Heart left ventricle (tissue), 16 donors: ENCODE measurements at regions not wholly inside any gene's neighbourhood (a gene's known extent, or its start where the extent isn't known, plus 50 kb on each side); places are given as distances from the start of the nearest gene placed in this dataset.

Experiments
- ATAC-seq, 4 donors: fragments of 200-7000 bp; cut with Tn5 transposase; one replicate each; pipeline ENCODE4 v1.9.1; 2020 to 2022; ENCODE audit warnings: moderate library complexity in 4 of 4, mild to moderate bottlenecking in 3 of 4, moderate number of reproducible peaks in 1 of 4
- DNase-seq, 5 donors: peaks; one replicate each; pipeline ENCODE4 v3.0.0-alpha.2; 2020
- H3K27ac ChIP-seq, 12 donors: fragments of 200-600 bp; sonication (generic) in 4 of 12; one replicate each; pipeline versions ENCODE4 v1.5.0 to v1.8.0; 2016 to 2022; ENCODE audit warnings: mild to moderate bottlenecking in 2 of 12
- H3K27me3 ChIP-seq, 9 donors: fragments of 200-600 bp; sonication (generic) in 2 of 9; one replicate each; pipeline versions ENCODE4 v1.5.1 to v1.8.0; 2016 to 2022; ENCODE audit warnings: mild to moderate bottlenecking in 3 of 9
- H3K36me3 ChIP-seq, 9 donors: fragments of 200-600 bp; sonication (generic) in 2 of 9; one replicate each; pipeline versions ENCODE4 v1.5.0 to v1.8.0; 2018 to 2022; ENCODE audit warnings: mild to moderate bottlenecking in 2 of 9
- H3K4me1 ChIP-seq, 12 donors: fragments of 200-600 bp; sonication (generic) in 4 of 12; one replicate each; pipeline versions ENCODE4 v1.5.0 to v1.8.0; 2016 to 2022; ENCODE audit warnings: mild to moderate bottlenecking in 3 of 12
- H3K4me3 ChIP-seq, 12 donors: fragments of 200-600 bp; sonication (generic) in 4 of 12; one replicate each; pipeline versions ENCODE4 v1.5.0 to v1.8.0; 2017 to 2022; ENCODE audit warnings: mild to moderate bottlenecking in 9 of 12, moderate library complexity in 4 of 12
- H3K9me3 ChIP-seq, 12 donors: fragments of 200-600 bp; sonication (generic) in 4 of 12; one replicate each; pipeline versions ENCODE4 v1.5.0 to v1.8.0; 2016 to 2022; ENCODE audit warnings: mild to moderate bottlenecking in 1 of 12
- POLR2A ChIP-seq, 2 donors: fragments of 450-650 bp; IDR thresholded peaks; one replicate each; pipeline ENCODE4 v1.6.1; 2017; ENCODE audit warnings: antibody characterized with exemption in 2 of 2, mild to moderate bottlenecking in 2 of 2, moderate library complexity in 2 of 2
- WGBS, 4 donors: extraction: QIAGEN DNeasy Blood & Tissue Kit in 2 of 4; methylation state at CpG; one replicate each; pipeline versions ENCODE4 v1.1.5 to v1.1.7; 2013 to 2018; 5-methylcytosine and 5-hydroxymethylcytosine counted together
- intact Hi-C, 10 donors: fragments of 100-400 bp; cut with DNase I; formaldehyde crosslinking; loops; one replicate each; pipeline versions ENCODE4 v1.11.1 to v1.14.2; 2022
- TF ChIP-seq, protein P1 (sequence below), 12 donors: fragments of 200-600 bp; sonication (generic) in 4 of 12; IDR thresholded peaks; one replicate each; pipeline versions ENCODE4 v1.5.0 to v1.8.0; 2018 to 2022; ENCODE audit warnings: antibody characterized with exemption in 12 of 12, mild to moderate bottlenecking in 5 of 12
- donor health status: ischemic (EF 13 %, LVEDD 7.1; RV severe dilation, severe dysfunction).
- donor health status: healthy with polysubstance abuse.
- donor health status: DM: no; HTN: yes; CAD: no.
- donor health status: DM: no; HTN: no; CAD: no.
- donor health status: ischemic (EF 25% LVEDD 6.9; RV normal size, moderate dysfunction).
- donor health status: ischemic (EF 25% LVEDD 5.7; RV mildly dilated, moderate dysfunction).
- donor health status: healthy.
- donor health status: DM: yes; HTN: yes; CAD: no.
- donor health status: ischemic (EF 35%, LVEDD 5.7; RV mildly dilated, moderate dysfunction).
- donor health status: nonischemic (EF 11% LVEDD 7.7; RV severe dilation, severe dysfunction).
- donor health status: DM: yes; HTN: yes; CAD: no.
- donor health status: PGD.
- donor health status: ischemic (EF 29% LVEDD 5.4; RV normal size, mild dysfunction).
- donor health status: nonischemic (EF 23%, LVEDD 6.1; RV moderate dilation, normal function).

DNA sequence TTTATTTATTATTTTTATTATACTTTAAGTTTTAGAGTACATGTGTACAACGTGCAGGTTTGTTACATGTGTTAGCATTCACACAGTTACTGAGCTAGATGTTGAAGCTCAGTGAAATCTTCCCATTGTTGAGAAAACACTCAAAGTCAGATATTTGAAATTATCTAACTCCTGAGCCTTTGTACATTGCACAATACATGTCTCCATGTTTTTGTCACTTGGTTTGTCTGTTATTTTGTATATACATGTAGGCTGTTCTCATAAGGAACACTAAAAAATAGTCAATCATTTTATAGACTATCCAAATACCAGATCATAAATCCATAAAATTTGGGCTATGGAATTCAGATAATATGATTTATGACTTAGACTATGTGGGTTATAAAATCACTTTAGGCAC, 1126.5 kb downstream of the NSUN3 start:
- WGBS, 4 donors = 76 to 83% (median 82%) methylated on average over 1 of the region's 1 CpG
- no peaks in the 10 kb centered on the region for H3K27me3 ChIP-seq
- ATAC-seq (no peak), DNase-seq (no peak)
- intact Hi-C loops = no loop called here
- H3K9me3 ChIP-seq = peaks cover 0 to 5% (median 0%) of the 10 kb centered on the region in 12 donors
- TF ChIP-seq POLR2A (IDR thresholded peaks at IDR 0.05) = no peak
- TF ChIP-seq, protein P1, sequence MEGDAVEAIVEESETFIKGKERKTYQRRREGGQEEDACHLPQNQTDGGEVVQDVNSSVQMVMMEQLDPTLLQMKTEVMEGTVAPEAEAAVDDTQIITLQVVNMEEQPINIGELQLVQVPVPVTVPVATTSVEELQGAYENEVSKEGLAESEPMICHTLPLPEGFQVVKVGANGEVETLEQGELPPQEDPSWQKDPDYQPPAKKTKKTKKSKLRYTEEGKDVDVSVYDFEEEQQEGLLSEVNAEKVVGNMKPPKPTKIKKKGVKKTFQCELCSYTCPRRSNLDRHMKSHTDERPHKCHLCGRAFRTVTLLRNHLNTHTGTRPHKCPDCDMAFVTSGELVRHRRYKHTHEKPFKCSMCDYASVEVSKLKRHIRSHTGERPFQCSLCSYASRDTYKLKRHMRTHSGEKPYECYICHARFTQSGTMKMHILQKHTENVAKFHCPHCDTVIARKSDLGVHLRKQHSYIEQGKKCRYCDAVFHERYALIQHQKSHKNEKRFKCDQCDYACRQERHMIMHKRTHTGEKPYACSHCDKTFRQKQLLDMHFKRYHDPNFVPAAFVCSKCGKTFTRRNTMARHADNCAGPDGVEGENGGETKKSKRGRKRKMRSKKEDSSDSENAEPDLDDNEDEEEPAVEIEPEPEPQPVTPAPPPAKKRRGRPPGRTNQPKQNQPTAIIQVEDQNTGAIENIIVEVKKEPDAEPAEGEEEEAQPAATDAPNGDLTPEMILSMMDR (IDR thresholded peaks at IDR 0.05) = no peak
- H3K4me3 ChIP-seq = no peak overlapping the region
- no peaks in the 10 kb centered on the region for H3K4me1 ChIP-seq
- no peak overlapping the region for H3K27ac ChIP-seq
- no peaks in the 10 kb centered on the region for H3K36me3 ChIP-seq

DNA sequence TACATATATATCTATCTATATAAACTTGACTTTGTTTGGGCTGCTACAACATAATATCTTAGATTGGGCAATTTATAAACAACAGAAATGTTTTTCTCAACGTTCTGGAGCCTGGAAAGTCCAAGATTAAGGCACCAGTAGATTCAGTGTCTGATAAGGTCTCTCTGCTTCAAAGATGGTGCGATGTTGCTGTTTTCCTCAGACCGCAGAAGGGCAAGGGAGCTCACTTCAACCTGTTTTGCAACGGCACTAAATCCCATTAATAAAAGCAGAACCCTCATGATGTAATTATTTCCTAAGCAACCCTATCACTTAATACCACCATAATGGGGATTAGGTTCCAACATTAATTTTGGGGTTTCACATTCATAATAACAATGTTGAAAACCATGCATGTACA, 1134.8 kb downstream of the NSUN3 start:
- 65 to 76% (median 71%) methylated on average over 4 of the region's 4 CpGs for WGBS, 4 donors

DNA sequence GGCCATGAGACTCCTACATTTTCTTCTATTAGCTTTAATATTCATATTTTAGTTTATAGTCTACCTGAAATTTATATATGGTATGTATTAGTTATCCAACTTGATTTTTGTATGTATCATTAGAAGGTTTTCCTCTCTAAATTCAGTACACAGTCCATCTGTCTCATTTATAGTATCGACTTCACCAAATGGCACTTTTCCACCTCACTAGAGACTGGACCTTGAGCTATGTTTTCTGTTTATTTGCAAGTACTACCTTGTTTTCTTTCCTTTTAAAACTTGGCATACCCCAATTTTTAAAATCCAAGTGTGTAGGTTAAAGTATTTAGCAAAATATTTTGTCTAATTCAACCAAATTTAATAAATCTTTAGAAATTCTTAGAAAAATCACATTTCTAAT, 1137.5 kb downstream of the NSUN3 start:
- H3K4me3 ChIP-seq = no peak overlapping the region
- no peaks in the 10 kb centered on the region for H3K4me1 ChIP-seq
- no peak for TF ChIP-seq POLR2A (IDR thresholded peaks at IDR 0.05)
- TF ChIP-seq, protein P1 (IDR thresholded peaks at IDR 0.05) = no peak
- intact Hi-C loops = no loop called here
- 84 to 91% (median 87%) methylated on average over 1 of the region's 1 CpG for WGBS, 4 donors
- DNase-seq (no peak), ATAC-seq (no peak)
- H3K27me3 ChIP-seq = no peaks in the 10 kb centered on the region
- no peak overlapping the region for H3K27ac ChIP-seq
- no peaks in the 10 kb centered on the region for H3K36me3 ChIP-seq
- H3K9me3 ChIP-seq = peaks cover 0 to 5% (median 0%) of the 10 kb centered on the region in 12 donors

More for the DNA sequence above, 1134.8 kb downstream of the NSUN3 start:
- Histone ChIP-seq H3K27ac (no peak overlapping the region), H3K27me3 (no peaks in the 10 kb centered on the region), H3K4me1 (no peaks in the 10 kb centered on the region), H3K36me3 (no peaks in the 10 kb centered on the region), H3K4me3 (no peak overlapping the region), H3K9me3 (peaks cover 0 to 2% (median 0%) of the 10 kb centered on the region in 12 donors)
- TF ChIP-seq POLR2A (IDR thresholded peaks at IDR 0.05) = no peak
- TF ChIP-seq, protein P1 (IDR thresholded peaks at IDR 0.05) = no peak
- ATAC-seq (no peak), DNase-seq (no peak)
- intact Hi-C loops = no loop called here

DNA sequence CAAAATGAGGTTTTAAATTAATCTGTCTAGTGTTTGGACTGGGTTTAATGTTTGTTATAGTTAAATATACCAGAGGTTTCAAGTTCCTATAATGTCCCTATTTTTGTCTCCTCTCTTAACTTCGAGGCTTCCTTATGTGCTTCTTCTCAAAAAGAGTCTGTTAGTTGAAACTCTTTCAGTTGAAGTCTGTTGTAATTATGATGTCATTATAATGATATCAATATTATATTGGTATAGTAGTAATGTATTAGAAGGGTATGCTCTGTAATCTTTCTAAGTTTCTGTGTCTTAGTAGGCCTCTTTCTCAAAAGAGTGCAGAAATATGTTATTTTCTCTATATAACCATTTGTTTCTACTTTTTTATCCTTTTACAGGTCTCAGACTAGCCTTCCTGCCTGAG, 1148.0 kb downstream of the NSUN3 start:
- Histone ChIP-seq H3K27ac (no peak overlapping the region), H3K4me1 (no peaks in the 10 kb centered on the region), H3K4me3 (no peak overlapping the region), H3K9me3 (peaks cover 0 to 6% (median 0%) of the 10 kb centered on the region in 12 donors), H3K27me3 (no peaks in the 10 kb centered on the region), H3K36me3 (no peaks in the 10 kb centered on the region)
- DNase-seq (no peak), ATAC-seq (no peak)
- TF ChIP-seq POLR2A (IDR thresholded peaks at IDR 0.05) = no peak
- TF ChIP-seq, protein P1 (IDR thresholded peaks at IDR 0.05) = no peak
- intact Hi-C loops = no loop called here
- 39 to 64% (median 56%) methylated on average over 1 of the region's 1 CpG for WGBS, 4 donors
